Chondrocyte (in vitro differentiated cells): ENCODE measurements at regions not wholly inside any gene's neighbourhood (a gene's known extent, or its start where the extent isn't known, plus 50 kb on each side); places are given as distances from the start of the nearest gene placed in this dataset.

Experiments
- DNase-seq: peaks from one replicate; pipeline ENCODE4 v3.0.0; 2021; ENCODE audit warnings: mixed read lengths, low spot score
- H3K27ac Mint-ChIP-seq: one replicate; pipeline ENCODE4 v1.8.0; 2021; ENCODE audit warnings: mild to moderate bottlenecking, moderate library complexity, mixed read lengths; ENCODE audit not compliant: unreplicated experiment
- H3K27me3 Mint-ChIP-seq: 2 replicates; pipeline ENCODE4 v1.8.0; 2021; ENCODE audit warnings: low read depth, mixed read lengths
- H3K36me3 Mint-ChIP-seq: 2 replicates; pipeline ENCODE4 v1.8.0; 2021; ENCODE audit warnings: low read depth, mixed read lengths
- H3K4me1 Mint-ChIP-seq: 2 replicates; pipeline ENCODE4 v1.8.0; 2021; ENCODE audit warnings: low read depth, mild to moderate bottlenecking, mixed read lengths
- H3K4me3 Mint-ChIP-seq: one replicate; pipeline ENCODE4 v1.8.0; 2021; ENCODE audit warnings: mild to moderate bottlenecking, moderate library complexity, mixed read lengths; ENCODE audit not compliant: unreplicated experiment
- H3K9me3 Mint-ChIP-seq: 2 replicates; pipeline ENCODE4 v1.8.0; 2021; ENCODE audit warnings: low read depth, mixed read lengths
- CTCF ChIP-seq: fragments of 200-600 bp; sonication (generic); IDR thresholded peaks from 2 replicates; pipeline ENCODE4 v1.5.0; 2021; ENCODE audit warnings: antibody characterized with exemption, mild to moderate bottlenecking, moderate library complexity

- Mint-ChIP-seq H3K36me3 (no peaks in the 10 kb centered on the region), H3K27me3 (no peaks in the 10 kb centered on the region), H3K27ac (no peak overlapping the region), H3K4me1 (peaks cover 9% of the 10 kb centered on the region), H3K4me3 (no peak overlapping the region), H3K9me3 (no peaks in the 10 kb centered on the region)
- TF ChIP-seq CTCF, result no peak
- no peak for DNase-seq
Observed at GRCh38 chr2:226366920-226367319, 432.7 kb downstream of the IRS1 start.

GRCh38 chr2:226364217-226364616 is 435.4 kb downstream of the IRS1 start:
- H3K36me3 Mint-ChIP-seq, result peaks cover 3% of the 10 kb centered on the region
- H3K4me1 Mint-ChIP-seq, result peaks cover 9% of the 10 kb centered on the region
- no peaks in the 10 kb centered on the region for H3K27me3 Mint-ChIP-seq
- peaks cover 4% of the 10 kb centered on the region for H3K9me3 Mint-ChIP-seq
- no peak for DNase-seq
- no peak overlapping the region for H3K4me3 Mint-ChIP-seq
- H3K27ac Mint-ChIP-seq, result no peak overlapping the region
- TF ChIP-seq CTCF, result no peak

- Mint-ChIP-seq H3K4me1 (peaks cover 9% of the 10 kb centered on the region), H3K27ac (no peak overlapping the region), H3K27me3 (no peaks in the 10 kb centered on the region), H3K36me3 (peaks cover 3% of the 10 kb centered on the region), H3K4me3 (no peak overlapping the region), H3K9me3 (peaks cover 4% of the 10 kb centered on the region)
- TF ChIP-seq CTCF, result no peak
- DNase-seq, result no peak
Observed at GRCh38 chr2:226362980-226363379, 436.6 kb downstream of the IRS1 start.

- H3K27me3 Mint-ChIP-seq, result no peaks in the 10 kb centered on the region
- peaks cover 3% of the 10 kb centered on the region for H3K36me3 Mint-ChIP-seq
- no peak for TF ChIP-seq CTCF
- no peak overlapping the region for H3K4me3 Mint-ChIP-seq
- H3K4me1 Mint-ChIP-seq, result peaks cover 9% of the 10 kb centered on the region
- no peak overlapping the region for H3K27ac Mint-ChIP-seq
- H3K9me3 Mint-ChIP-seq, result peaks cover 4% of the 10 kb centered on the region
- DNase-seq, result no peak
Observed at GRCh38 chr2:226360658-226361057, 439.0 kb downstream of the IRS1 start.

GRCh38 chr2:226358688-226359087 is 440.9 kb downstream of the IRS1 start:
- Mint-ChIP-seq H3K36me3 (peaks cover 3% of the 10 kb centered on the region), H3K27ac (no peak overlapping the region), H3K9me3 (peaks cover 4% of the 10 kb centered on the region), H3K4me3 (no peak overlapping the region), H3K4me1 (peaks cover 20% of the 10 kb centered on the region), H3K27me3 (no peaks in the 10 kb centered on the region)
- DNase-seq, result no peak
- TF ChIP-seq CTCF, result no peak
